ENCODE measurements at regions not wholly inside any gene's neighbourhood (a gene's known extent, or its start where the extent isn't known, plus 50 kb on each side); places are given as distances from the start of the nearest gene placed in this dataset.

DNA sequence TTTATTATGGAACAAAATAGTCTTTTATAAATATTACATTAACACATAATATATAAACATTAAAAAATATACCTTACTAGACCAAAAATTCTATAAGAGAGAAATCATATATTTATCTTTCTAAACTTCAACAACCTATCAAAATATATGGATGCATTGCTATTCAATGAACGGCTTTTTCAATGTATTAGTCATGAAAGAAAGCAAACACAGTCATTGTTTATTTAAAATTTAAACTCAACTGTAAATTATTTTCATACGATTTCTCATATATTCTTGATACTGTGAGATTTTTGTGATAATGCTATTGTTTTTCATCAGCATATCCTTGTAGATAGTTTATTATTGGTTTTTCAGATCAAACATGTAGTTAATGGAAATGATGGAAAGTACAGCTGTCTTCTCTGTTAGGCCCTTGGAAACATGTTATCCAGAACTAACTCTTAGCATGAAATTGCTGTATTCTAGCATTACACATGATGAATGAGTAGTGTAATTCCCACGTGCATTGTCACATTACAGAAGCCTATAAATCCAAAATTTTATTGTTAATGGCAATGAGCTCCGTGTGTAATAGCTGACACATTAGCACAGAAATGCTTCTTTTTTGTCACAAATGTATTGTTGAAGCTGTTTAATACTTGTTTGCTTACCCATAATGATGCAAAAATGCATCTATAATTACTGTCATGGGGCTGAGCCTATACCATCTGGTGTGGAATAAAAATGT lies 1639.9 kb downstream of the SLITRK5 start:
- TF ChIP-seq POLR2AphosphoS5 (IDR thresholded peaks at IDR 0.05; ENCODE audit: low read depth) = no peak
- no peak for TF ChIP-seq EZH2 (IDR thresholded peaks at IDR 0.05; ENCODE audit: low read depth, unreplicated experiment)
- TF ChIP-seq, protein P1, sequence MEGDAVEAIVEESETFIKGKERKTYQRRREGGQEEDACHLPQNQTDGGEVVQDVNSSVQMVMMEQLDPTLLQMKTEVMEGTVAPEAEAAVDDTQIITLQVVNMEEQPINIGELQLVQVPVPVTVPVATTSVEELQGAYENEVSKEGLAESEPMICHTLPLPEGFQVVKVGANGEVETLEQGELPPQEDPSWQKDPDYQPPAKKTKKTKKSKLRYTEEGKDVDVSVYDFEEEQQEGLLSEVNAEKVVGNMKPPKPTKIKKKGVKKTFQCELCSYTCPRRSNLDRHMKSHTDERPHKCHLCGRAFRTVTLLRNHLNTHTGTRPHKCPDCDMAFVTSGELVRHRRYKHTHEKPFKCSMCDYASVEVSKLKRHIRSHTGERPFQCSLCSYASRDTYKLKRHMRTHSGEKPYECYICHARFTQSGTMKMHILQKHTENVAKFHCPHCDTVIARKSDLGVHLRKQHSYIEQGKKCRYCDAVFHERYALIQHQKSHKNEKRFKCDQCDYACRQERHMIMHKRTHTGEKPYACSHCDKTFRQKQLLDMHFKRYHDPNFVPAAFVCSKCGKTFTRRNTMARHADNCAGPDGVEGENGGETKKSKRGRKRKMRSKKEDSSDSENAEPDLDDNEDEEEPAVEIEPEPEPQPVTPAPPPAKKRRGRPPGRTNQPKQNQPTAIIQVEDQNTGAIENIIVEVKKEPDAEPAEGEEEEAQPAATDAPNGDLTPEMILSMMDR (conservative IDR thresholded peaks at IDR 0.05; ENCODE audit: low read depth in 2 of 2) = no peak
- TF ChIP-seq, protein P2, sequence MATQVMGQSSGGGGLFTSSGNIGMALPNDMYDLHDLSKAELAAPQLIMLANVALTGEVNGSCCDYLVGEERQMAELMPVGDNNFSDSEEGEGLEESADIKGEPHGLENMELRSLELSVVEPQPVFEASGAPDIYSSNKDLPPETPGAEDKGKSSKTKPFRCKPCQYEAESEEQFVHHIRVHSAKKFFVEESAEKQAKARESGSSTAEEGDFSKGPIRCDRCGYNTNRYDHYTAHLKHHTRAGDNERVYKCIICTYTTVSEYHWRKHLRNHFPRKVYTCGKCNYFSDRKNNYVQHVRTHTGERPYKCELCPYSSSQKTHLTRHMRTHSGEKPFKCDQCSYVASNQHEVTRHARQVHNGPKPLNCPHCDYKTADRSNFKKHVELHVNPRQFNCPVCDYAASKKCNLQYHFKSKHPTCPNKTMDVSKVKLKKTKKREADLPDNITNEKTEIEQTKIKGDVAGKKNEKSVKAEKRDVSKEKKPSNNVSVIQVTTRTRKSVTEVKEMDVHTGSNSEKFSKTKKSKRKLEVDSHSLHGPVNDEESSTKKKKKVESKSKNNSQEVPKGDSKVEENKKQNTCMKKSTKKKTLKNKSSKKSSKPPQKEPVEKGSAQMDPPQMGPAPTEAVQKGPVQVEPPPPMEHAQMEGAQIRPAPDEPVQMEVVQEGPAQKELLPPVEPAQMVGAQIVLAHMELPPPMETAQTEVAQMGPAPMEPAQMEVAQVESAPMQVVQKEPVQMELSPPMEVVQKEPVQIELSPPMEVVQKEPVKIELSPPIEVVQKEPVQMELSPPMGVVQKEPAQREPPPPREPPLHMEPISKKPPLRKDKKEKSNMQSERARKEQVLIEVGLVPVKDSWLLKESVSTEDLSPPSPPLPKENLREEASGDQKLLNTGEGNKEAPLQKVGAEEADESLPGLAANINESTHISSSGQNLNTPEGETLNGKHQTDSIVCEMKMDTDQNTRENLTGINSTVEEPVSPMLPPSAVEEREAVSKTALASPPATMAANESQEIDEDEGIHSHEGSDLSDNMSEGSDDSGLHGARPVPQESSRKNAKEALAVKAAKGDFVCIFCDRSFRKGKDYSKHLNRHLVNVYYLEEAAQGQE (IDR thresholded peaks at IDR 0.05; ENCODE audit: unreplicated experiment) = no peak
- TF ChIP-seq ZNF114 (CRISPR knock-in tag; IDR thresholded peaks at IDR 0.05) = no peak
- no peak for TF ChIP-seq EZH2phosphoT487 (IDR thresholded peaks at IDR 0.05; ENCODE audit: unreplicated experiment)
- TF ChIP-seq CREB1 (CRISPR knock-in tag; IDR thresholded peaks at IDR 0.05; ENCODE audit: low read depth) = no peak
- no peak for TF ChIP-seq ETS1 (IDR thresholded peaks at IDR 0.05)

Data from GM23338 (cell line).